Immature natural killer cell (primary cell): ENCODE measurements at regions not wholly inside any gene's neighbourhood (a gene's known extent, or its start where the extent isn't known, plus 50 kb on each side); places are given as distances from the start of the nearest gene placed in this dataset.
"Not testable (repeated sequence)": the region's sequence is repeated elsewhere in the genome, so short reads cannot be mapped to it uniquely, and the experiment has no call there.

ENCODE experiments used
- DNase-seq, 3 donors: peaks; one replicate each; pipeline ENCODE4 v3.0.0; 2022; ENCODE audit warnings: mixed read lengths in 1 of 3
- H3K27ac Mint-ChIP-seq, 6 donors: one replicate each; pipeline ENCODE4 v1.8.0; 2020; ENCODE audit warnings: mixed read lengths in 6 of 6, mild to moderate bottlenecking in 5 of 6, inconsistent platforms in 4 of 6, moderate library complexity in 3 of 6
- H3K27me3 Mint-ChIP-seq, 3 donors: one replicate each; pipeline ENCODE4 v1.8.0; 2020 to 2021; ENCODE audit warnings: low read depth in 3 of 3, mild to moderate bottlenecking in 3 of 3, mixed read lengths in 3 of 3, moderate library complexity in 3 of 3, inconsistent platforms in 1 of 3
- H3K36me3 Mint-ChIP-seq, 3 donors: one replicate each; pipeline ENCODE4 v1.8.0; 2020; ENCODE audit warnings: mixed read lengths in 3 of 3, inconsistent platforms in 2 of 3, mild to moderate bottlenecking in 2 of 3
- H3K4me1 Mint-ChIP-seq, 2 donors: one replicate each; pipeline ENCODE4 v1.8.0; 2020; ENCODE audit warnings: inconsistent platforms in 2 of 2, mild to moderate bottlenecking in 2 of 2, mixed read lengths in 2 of 2, moderate library complexity in 1 of 2
- H3K4me3 Mint-ChIP-seq, 5 donors: one replicate each; pipeline ENCODE4 v1.8.0; 2020; ENCODE audit warnings: mild to moderate bottlenecking in 5 of 5, mixed read lengths in 5 of 5, inconsistent platforms in 3 of 5, moderate library complexity in 3 of 5
- H3K9me3 Mint-ChIP-seq, 6 donors: one replicate each; pipeline ENCODE4 v1.8.0; 2020; ENCODE audit warnings: mild to moderate bottlenecking in 6 of 6, mixed read lengths in 6 of 6, inconsistent platforms in 4 of 6, moderate library complexity in 3 of 6

- not testable (repeated sequence) for DNase-seq, H3K36me3 Mint-ChIP-seq, H3K4me3 Mint-ChIP-seq, H3K27ac Mint-ChIP-seq, H3K9me3 Mint-ChIP-seq
- H3K4me1 Mint-ChIP-seq = peaks cover 18 to 27% of the 10 kb centered on the region in 2 donors
- H3K27me3 Mint-ChIP-seq = peaks cover 12 to 15% (median 13%) of the 10 kb centered on the region in 3 donors
Measured at GRCh38 chr10:33650131-33650530, 315.7 kb upstream of the NRP1 start.

GRCh38 chr10:33643042-33643441 is 308.6 kb upstream of the NRP1 start:
- Mint-ChIP-seq H3K4me1 (no peaks in the 10 kb centered on the region), H3K27me3 (peaks cover 2 to 10% (median 4%) of the 10 kb centered on the region in 3 donors), H3K4me3 (no peak overlapping the region), H3K27ac (no peak overlapping the region), H3K36me3 (peaks cover 0 to 6% (median 0%) of the 10 kb centered on the region in 3 donors), H3K9me3 (no peaks in the 10 kb centered on the region)
- DNase-seq = no peak

GRCh38 chr10:33638891-33639290 is 304.4 kb upstream of the NRP1 start:
- no peak overlapping the region for H3K27ac Mint-ChIP-seq
- no peak overlapping the region for H3K4me3 Mint-ChIP-seq
- H3K36me3 Mint-ChIP-seq = peaks cover 0 to 6% (median 0%) of the 10 kb centered on the region in 3 donors
- no peaks in the 10 kb centered on the region for H3K4me1 Mint-ChIP-seq
- H3K9me3 Mint-ChIP-seq = no peaks in the 10 kb centered on the region
- H3K27me3 Mint-ChIP-seq = peaks cover 0 to 10% (median 4%) of the 10 kb centered on the region in 3 donors
- no peak for DNase-seq

GRCh38 chr10:33638374-33638773 is 303.9 kb upstream of the NRP1 start:
- Mint-ChIP-seq H3K4me1 (no peaks in the 10 kb centered on the region), H3K36me3 (peaks cover 0 to 6% (median 0%) of the 10 kb centered on the region in 3 donors), H3K27ac (no peak overlapping the region), H3K9me3 (no peaks in the 10 kb centered on the region), H3K4me3 (no peak overlapping the region), H3K27me3 (peaks cover 0 to 7% (median 2%) of the 10 kb centered on the region in 3 donors)
- no peak for DNase-seq

GRCh38 chr10:33635967-33636515 is 301.6 kb upstream of the NRP1 start:
- H3K4me1 Mint-ChIP-seq = no peaks in the 10 kb centered on the region
- no peak for DNase-seq
- H3K27me3 Mint-ChIP-seq = peaks cover 0 to 5% (median 4%) of the 10 kb centered on the region in 3 donors
- H3K27ac Mint-ChIP-seq = no peak overlapping the region
- H3K36me3 Mint-ChIP-seq = peaks cover 0 to 6% (median 0%) of the 10 kb centered on the region in 3 donors
- no peaks in the 10 kb centered on the region for H3K9me3 Mint-ChIP-seq
- no peak overlapping the region for H3K4me3 Mint-ChIP-seq

GRCh38 chr10:33632432-33632831 is 298.0 kb upstream of the NRP1 start:
- peaks cover 1 to 4% (median 3%) of the 10 kb centered on the region in 3 donors for H3K27me3 Mint-ChIP-seq
- DNase-seq = no peak
- H3K36me3 Mint-ChIP-seq = no peaks in the 10 kb centered on the region
- no peaks in the 10 kb centered on the region for H3K4me1 Mint-ChIP-seq
- no peak overlapping the region for H3K27ac Mint-ChIP-seq
- H3K4me3 Mint-ChIP-seq = no peak overlapping the region
- no peaks in the 10 kb centered on the region for H3K9me3 Mint-ChIP-seq

- H3K4me1 Mint-ChIP-seq = no peaks in the 10 kb centered on the region
- no peaks in the 10 kb centered on the region for H3K36me3 Mint-ChIP-seq
- peaks cover 0 to 4% (median 1%) of the 10 kb centered on the region in 3 donors for H3K27me3 Mint-ChIP-seq
- no peaks in the 10 kb centered on the region for H3K9me3 Mint-ChIP-seq
- DNase-seq = no peak
- no peak overlapping the region for H3K27ac Mint-ChIP-seq
- H3K4me3 Mint-ChIP-seq = no peak overlapping the region
Measured at GRCh38 chr10:33631991-33632390, 297.5 kb upstream of the NRP1 start.

- H3K9me3 Mint-ChIP-seq = no peaks in the 10 kb centered on the region
- H3K36me3 Mint-ChIP-seq = no peaks in the 10 kb centered on the region
- H3K4me3 Mint-ChIP-seq = no peak overlapping the region
- H3K4me1 Mint-ChIP-seq = no peaks in the 10 kb centered on the region
- H3K27ac Mint-ChIP-seq = no peak overlapping the region
- H3K27me3 Mint-ChIP-seq = peaks cover 0 to 4% (median 1%) of the 10 kb centered on the region in 3 donors
- DNase-seq = no peak
Measured at GRCh38 chr10:33630761-33631160, 296.3 kb upstream of the NRP1 start.

- H3K27ac Mint-ChIP-seq = no peak overlapping the region
- H3K4me3 Mint-ChIP-seq = no peak overlapping the region
- DNase-seq = no peak
- no peaks in the 10 kb centered on the region for H3K36me3 Mint-ChIP-seq
- peaks cover 1 to 5% (median 4%) of the 10 kb centered on the region in 3 donors for H3K27me3 Mint-ChIP-seq
- no peaks in the 10 kb centered on the region for H3K9me3 Mint-ChIP-seq
- no peaks in the 10 kb centered on the region for H3K4me1 Mint-ChIP-seq
Measured at GRCh38 chr10:33627611-33628010, 293.1 kb upstream of the NRP1 start.

- no peak overlapping the region for H3K4me3 Mint-ChIP-seq
- no peaks in the 10 kb centered on the region for H3K4me1 Mint-ChIP-seq
- no peaks in the 10 kb centered on the region for H3K9me3 Mint-ChIP-seq
- H3K36me3 Mint-ChIP-seq = no peaks in the 10 kb centered on the region
- H3K27ac Mint-ChIP-seq = no peak overlapping the region
- DNase-seq = no peak
- H3K27me3 Mint-ChIP-seq = peaks cover 1 to 5% (median 4%) of the 10 kb centered on the region in 3 donors
Measured at GRCh38 chr10:33626798-33627466, 292.5 kb upstream of the NRP1 start.

- Mint-ChIP-seq H3K36me3 (no peaks in the 10 kb centered on the region), H3K4me3 (no peak overlapping the region), H3K4me1 (no peaks in the 10 kb centered on the region), H3K27me3 (peaks cover 0 to 7% (median 2%) of the 10 kb centered on the region in 3 donors), H3K9me3 (no peaks in the 10 kb centered on the region), H3K27ac (no peak overlapping the region)
- DNase-seq = no peak
Measured at GRCh38 chr10:33623669-33624068, 289.2 kb upstream of the NRP1 start.

- H3K27ac Mint-ChIP-seq = no peak overlapping the region
- no peaks in the 10 kb centered on the region for H3K4me1 Mint-ChIP-seq
- H3K4me3 Mint-ChIP-seq = no peak overlapping the region
- H3K27me3 Mint-ChIP-seq = peaks cover 0 to 7% (median 2%) of the 10 kb centered on the region in 3 donors
- DNase-seq = no peak
- no peaks in the 10 kb centered on the region for H3K36me3 Mint-ChIP-seq
- H3K9me3 Mint-ChIP-seq = peaks cover 0 to under 1% (median 0%) of the 10 kb centered on the region in 6 donors
Measured at GRCh38 chr10:33621101-33621500, 286.6 kb upstream of the NRP1 start.

GRCh38 chr10:33618196-33618595 is 283.7 kb upstream of the NRP1 start:
- H3K27ac Mint-ChIP-seq = no peak overlapping the region
- DNase-seq = no peak
- peaks cover 0 to 2% (median 0%) of the 10 kb centered on the region in 6 donors for H3K9me3 Mint-ChIP-seq
- peaks cover 0 to 2% (median 1%) of the 10 kb centered on the region in 3 donors for H3K27me3 Mint-ChIP-seq
- peaks cover 0 to 4% (median 0%) of the 10 kb centered on the region in 3 donors for H3K36me3 Mint-ChIP-seq
- H3K4me3 Mint-ChIP-seq = no peak overlapping the region
- no peaks in the 10 kb centered on the region for H3K4me1 Mint-ChIP-seq

GRCh38 chr10:33617381-33618080 is 283.1 kb upstream of the NRP1 start:
- Mint-ChIP-seq H3K4me3 (no peak overlapping the region), H3K36me3 (peaks cover 0 to 11% (median 6%) of the 10 kb centered on the region in 3 donors), H3K4me1 (peaks cover 5 to 6% of the 10 kb centered on the region in 2 donors), H3K9me3 (peaks cover 0 to 2% (median 0%) of the 10 kb centered on the region in 6 donors), H3K27ac (no peak overlapping the region), H3K27me3 (peaks cover 0 to 2% (median 1%) of the 10 kb centered on the region in 3 donors)
- no peak for DNase-seq
